Right lobe of liver (tissue), 4 donors: ENCODE measurements at regions not wholly inside any gene's neighbourhood (a gene's known extent, or its start where the extent isn't known, plus 50 kb on each side); places are given as distances from the start of the nearest gene placed in this dataset.

Source experiments
- CTCF ChIP-seq, 4 donors: fragments of 200-600 bp in 3 of 4; fragments of 450-650 bp in 1 of 4; IDR thresholded peaks; one replicate each; pipeline versions ENCODE4 v1.5.1 to v1.8.0; 2016 to 2022; ENCODE audit warnings: antibody characterized with exemption in 4 of 4, mild to moderate bottlenecking in 2 of 4
- POLR2A ChIP-seq: fragments of 450-650 bp; IDR thresholded peaks from one replicate; pipeline ENCODE4 v1.6.1; 2017; ENCODE audit warnings: antibody characterized with exemption, mild to moderate bottlenecking
- donor health status: DM: no; HTN: no; CAD: no.
- donor health status: DM: no; HTN: no; CAD: no.
- donor health status: DM: no; HTN: yes; CAD: no.

- TF ChIP-seq CTCF (IDR thresholded peaks at IDR 0.05) (no peak), POLR2A (no peak)
Observed at GRCh38 chr15:38828031-38828532, 263.5 kb upstream of the RASGRP1 start.
